MM.1S (cell line): ENCODE measurements at regions not wholly inside any gene's neighbourhood (a gene's known extent, or its start where the extent isn't known, plus 50 kb on each side); places are given as distances from the start of the nearest gene placed in this dataset.

Source experiments
- EZH2 ChIP-seq: fragments of 300-600 bp; sonication (generic); optimal IDR thresholded peaks from 2 replicates; pipeline ENCODE3; 2017; ENCODE audit warnings: low read depth, mild to moderate bottlenecking, antibody characterized with exemption, low read length, mixed read lengths
- EZH2phosphoT487 ChIP-seq: fragments of 300-600 bp; sonication (generic); IDR thresholded peaks from 2 replicates; pipeline ENCODE4 v1.6.1; 2018; ENCODE audit warnings: antibody characterized with exemption, low read length
- TF ChIP-seq, protein P1 (sequence below): fragments of 300-600 bp; sonication (generic); IDR thresholded peaks from 2 replicates; pipeline ENCODE4 v1.5.1; 2016; ENCODE audit warnings: antibody characterized with exemption, low read length, mixed read lengths

DNA sequence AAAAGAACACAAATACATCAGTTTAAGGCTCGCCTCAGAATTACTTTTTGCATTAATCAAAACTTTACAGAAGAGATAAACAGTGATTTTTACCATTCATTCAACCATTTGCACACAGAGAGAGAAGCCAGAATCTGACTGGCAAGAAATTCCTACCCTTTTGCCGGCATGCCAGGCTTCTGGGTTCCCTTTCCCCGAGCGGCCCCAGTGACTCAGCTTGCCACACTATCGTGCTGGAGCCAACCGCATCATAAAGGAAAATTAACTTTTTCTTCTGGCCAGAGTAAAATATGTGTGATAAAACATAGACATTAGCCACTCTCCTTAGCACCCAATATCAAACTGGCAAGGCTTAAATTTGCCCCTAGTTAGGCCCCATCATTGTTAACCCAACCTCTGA, 61.8 kb upstream of the IKZF2 start:
- TF ChIP-seq, protein P1, sequence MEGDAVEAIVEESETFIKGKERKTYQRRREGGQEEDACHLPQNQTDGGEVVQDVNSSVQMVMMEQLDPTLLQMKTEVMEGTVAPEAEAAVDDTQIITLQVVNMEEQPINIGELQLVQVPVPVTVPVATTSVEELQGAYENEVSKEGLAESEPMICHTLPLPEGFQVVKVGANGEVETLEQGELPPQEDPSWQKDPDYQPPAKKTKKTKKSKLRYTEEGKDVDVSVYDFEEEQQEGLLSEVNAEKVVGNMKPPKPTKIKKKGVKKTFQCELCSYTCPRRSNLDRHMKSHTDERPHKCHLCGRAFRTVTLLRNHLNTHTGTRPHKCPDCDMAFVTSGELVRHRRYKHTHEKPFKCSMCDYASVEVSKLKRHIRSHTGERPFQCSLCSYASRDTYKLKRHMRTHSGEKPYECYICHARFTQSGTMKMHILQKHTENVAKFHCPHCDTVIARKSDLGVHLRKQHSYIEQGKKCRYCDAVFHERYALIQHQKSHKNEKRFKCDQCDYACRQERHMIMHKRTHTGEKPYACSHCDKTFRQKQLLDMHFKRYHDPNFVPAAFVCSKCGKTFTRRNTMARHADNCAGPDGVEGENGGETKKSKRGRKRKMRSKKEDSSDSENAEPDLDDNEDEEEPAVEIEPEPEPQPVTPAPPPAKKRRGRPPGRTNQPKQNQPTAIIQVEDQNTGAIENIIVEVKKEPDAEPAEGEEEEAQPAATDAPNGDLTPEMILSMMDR, result no peak
- TF ChIP-seq EZH2phosphoT487 (no peak), EZH2 (no peak)
